Liver (tissue), 8 donors: ENCODE measurements at regions not wholly inside any gene's neighbourhood (a gene's known extent, or its start where the extent isn't known, plus 50 kb on each side); places are given as distances from the start of the nearest gene placed in this dataset.

Experiments used
- DNase-seq: peaks from one replicate; pipeline ENCODE4 v3.0.0-alpha.2; 2017; ENCODE audit warnings: low spot score
- H3K27ac ChIP-seq, 2 donors: one replicate each; pipeline ENCODE4 v1.7.0; 2013; ENCODE audit warnings: inconsistent platforms in 2 of 2, low read length in 2 of 2, control low read depth in 1 of 2, low read depth in 1 of 2, mild to moderate bottlenecking in 1 of 2
- H3K27me3 ChIP-seq, 4 donors: one replicate each; pipeline versions ENCODE4 v1.6.1 to v1.7.0; 2013; ENCODE audit warnings: low read length in 3 of 4, inconsistent platforms in 1 of 4, mild to moderate bottlenecking in 1 of 4, moderate library complexity in 1 of 4; ENCODE audit not compliant: control insufficient read depth in 4 of 4, insufficient read depth in 4 of 4
- H3K36me3 ChIP-seq, 4 donors: one replicate each; pipeline versions ENCODE4 v1.6.1 to v1.7.0; 2013; ENCODE audit warnings: low read length in 3 of 4, mild to moderate bottlenecking in 3 of 4, low read depth in 1 of 4, moderate library complexity in 1 of 4; ENCODE audit not compliant: control insufficient read depth in 4 of 4, insufficient read depth in 3 of 4
- H3K4me1 ChIP-seq, 4 donors: one replicate each; pipeline versions ENCODE4 v1.6.1 to v1.7.0; 2013; ENCODE audit warnings: low read length in 3 of 4, mild to moderate bottlenecking in 3 of 4, moderate library complexity in 1 of 4; ENCODE audit not compliant: control insufficient read depth in 4 of 4, insufficient read depth in 4 of 4
- H3K4me3 ChIP-seq, 3 donors: one replicate each; pipeline versions ENCODE4 v1.6.1 to v1.7.0; 2013; ENCODE audit warnings: low read length in 3 of 3, control low read depth in 1 of 3, low read depth in 1 of 3, mild to moderate bottlenecking in 1 of 3
- H3K9ac ChIP-seq, 2 donors: one replicate each; pipeline ENCODE4 v1.7.0; 2013; ENCODE audit warnings: low read length in 2 of 2, mild to moderate bottlenecking in 2 of 2, moderate library complexity in 2 of 2, control low read depth in 1 of 2, low read depth in 1 of 2
- H3K9me3 ChIP-seq, 4 donors: one replicate each; pipeline versions ENCODE4 v1.6.1 to v1.7.0; 2013; ENCODE audit warnings: low read length in 3 of 4; ENCODE audit not compliant: control insufficient read depth in 4 of 4
- ATF3 ChIP-seq: IDR thresholded peaks from 2 replicates; pipeline ENCODE4 v1.6.1; 2016; ENCODE audit warnings: antibody characterized with exemption
- EGR1 ChIP-seq, 2 donors: IDR thresholded peaks; 2 replicates each; pipeline ENCODE4 v1.6.1; 2016 to 2018; ENCODE audit warnings: antibody characterized with exemption in 2 of 2, low read depth in 2 of 2
- FOXA1 ChIP-seq: IDR thresholded peaks from 2 replicates; pipeline ENCODE4 v1.6.1; 2016; ENCODE audit warnings: antibody characterized with exemption
- FOXA2 ChIP-seq: IDR thresholded peaks from 2 replicates; pipeline ENCODE4 v1.6.1; 2016; ENCODE audit warnings: antibody characterized with exemption
- GABPA ChIP-seq, 2 donors: IDR thresholded peaks in 1 of 2; conservative IDR thresholded peaks in 1 of 2; 2 replicates each; pipeline ENCODE4 v1.6.1; 2016; ENCODE audit warnings: antibody characterized with exemption in 2 of 2, mild to moderate bottlenecking in 1 of 2, moderate library complexity in 1 of 2
- HNF4A ChIP-seq, 2 donors: conservative IDR thresholded peaks; 2 replicates each; pipeline ENCODE4 v1.6.1; 2016; ENCODE audit warnings: antibody characterized with exemption in 2 of 2, mild to moderate bottlenecking in 2 of 2
- HNF4G ChIP-seq: IDR thresholded peaks from 2 replicates; pipeline ENCODE4 v1.6.1; 2016; ENCODE audit warnings: antibody characterized with exemption
- JUND ChIP-seq, 2 donors: IDR thresholded peaks; 2 replicates each; pipeline ENCODE4 v1.6.1; 2016; ENCODE audit warnings: antibody characterized with exemption in 2 of 2
- NR2F2 ChIP-seq: IDR thresholded peaks from 2 replicates; pipeline ENCODE4 v1.6.1; 2016; ENCODE audit warnings: antibody characterized with exemption
- RAD21 ChIP-seq, 2 donors: IDR thresholded peaks; 2 replicates each; pipeline ENCODE4 v1.6.1; 2016; ENCODE audit warnings: antibody characterized with exemption in 2 of 2, mild to moderate bottlenecking in 2 of 2
- RXRA ChIP-seq, 2 donors: IDR thresholded peaks; 2 replicates each; pipeline ENCODE4 v1.6.1; 2017 to 2018; ENCODE audit warnings: antibody characterized with exemption in 2 of 2, mild to moderate bottlenecking in 1 of 2
- SP1 ChIP-seq: IDR thresholded peaks from 2 replicates; pipeline ENCODE4 v1.6.1; 2018; ENCODE audit warnings: antibody characterized with exemption, mild to moderate bottlenecking
- TAF1 ChIP-seq: conservative IDR thresholded peaks from 2 replicates; pipeline ENCODE4 v1.6.1; 2016; ENCODE audit warnings: antibody characterized with exemption, mild to moderate bottlenecking
- YY1 ChIP-seq: IDR thresholded peaks from 2 replicates; pipeline ENCODE4 v1.6.1; 2016; ENCODE audit warnings: antibody characterized with exemption, mild to moderate bottlenecking
- ZBTB33 ChIP-seq: IDR thresholded peaks from 2 replicates; pipeline ENCODE4 v1.6.1; 2016; ENCODE audit warnings: antibody characterized with exemption
- WGBS: extraction: QIAGEN DNeasy Blood & Tissue Kit; methylation state at CpG from one replicate; pipeline ENCODE4 v1.1.7; 2013; 5-methylcytosine and 5-hydroxymethylcytosine counted together
- TF ChIP-seq, protein P1 (sequence below): fragments of 150-350 bp; IDR thresholded peaks from 2 replicates; pipeline ENCODE4 v1.5.1; 2017; ENCODE audit warnings: improper control_type of control experiment, low read depth, low read length; ENCODE audit not compliant: missing input control
- TF ChIP-seq, protein P2 (sequence below): IDR thresholded peaks from 2 replicates; pipeline ENCODE4 v1.6.1; 2016; ENCODE audit warnings: antibody characterized with exemption
- TF ChIP-seq, protein P3 (sequence below): IDR thresholded peaks from 2 replicates; pipeline ENCODE4 v1.6.1; 2016; ENCODE audit warnings: antibody characterized with exemption, mild to moderate bottlenecking
- donor health status: healthy.
- donor health status: healthy.
- donor health status: healthy.
- donor health status: healthy.
- donor health status: healthy.

GRCh38 chr18:25561918-25562317 lies 210.0 kb upstream of the ZNF521 start:
- Histone ChIP-seq H3K4me1 (no peaks in the 10 kb centered on the region), H3K4me3 (no peak overlapping the region), H3K9ac (no peak overlapping the region), H3K9me3 (no peaks in the 10 kb centered on the region), H3K27me3 (no peaks in the 10 kb centered on the region), H3K27ac (no peak overlapping the region), H3K36me3 (no peaks in the 10 kb centered on the region)
- TF ChIP-seq YY1 = no peak
- TF ChIP-seq GABPA (IDR thresholded peaks at IDR 0.05 in 1 of 2, conservative IDR thresholded peaks at IDR 0.05 in 1 of 2) = no peak
- no peak for TF ChIP-seq JUND (IDR thresholded peaks at IDR 0.05)
- TF ChIP-seq, protein P1, sequence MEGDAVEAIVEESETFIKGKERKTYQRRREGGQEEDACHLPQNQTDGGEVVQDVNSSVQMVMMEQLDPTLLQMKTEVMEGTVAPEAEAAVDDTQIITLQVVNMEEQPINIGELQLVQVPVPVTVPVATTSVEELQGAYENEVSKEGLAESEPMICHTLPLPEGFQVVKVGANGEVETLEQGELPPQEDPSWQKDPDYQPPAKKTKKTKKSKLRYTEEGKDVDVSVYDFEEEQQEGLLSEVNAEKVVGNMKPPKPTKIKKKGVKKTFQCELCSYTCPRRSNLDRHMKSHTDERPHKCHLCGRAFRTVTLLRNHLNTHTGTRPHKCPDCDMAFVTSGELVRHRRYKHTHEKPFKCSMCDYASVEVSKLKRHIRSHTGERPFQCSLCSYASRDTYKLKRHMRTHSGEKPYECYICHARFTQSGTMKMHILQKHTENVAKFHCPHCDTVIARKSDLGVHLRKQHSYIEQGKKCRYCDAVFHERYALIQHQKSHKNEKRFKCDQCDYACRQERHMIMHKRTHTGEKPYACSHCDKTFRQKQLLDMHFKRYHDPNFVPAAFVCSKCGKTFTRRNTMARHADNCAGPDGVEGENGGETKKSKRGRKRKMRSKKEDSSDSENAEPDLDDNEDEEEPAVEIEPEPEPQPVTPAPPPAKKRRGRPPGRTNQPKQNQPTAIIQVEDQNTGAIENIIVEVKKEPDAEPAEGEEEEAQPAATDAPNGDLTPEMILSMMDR = no peak
- TF ChIP-seq FOXA2 = no peak
- no peak for TF ChIP-seq ATF3
- TF ChIP-seq NR2F2 = no peak
- no peak for TF ChIP-seq TAF1
- no peak for TF ChIP-seq RAD21 (IDR thresholded peaks at IDR 0.05)
- TF ChIP-seq EGR1 (IDR thresholded peaks at IDR 0.05; ENCODE audit: low read depth in 2 of 2) = no peak
- TF ChIP-seq, protein P2, sequence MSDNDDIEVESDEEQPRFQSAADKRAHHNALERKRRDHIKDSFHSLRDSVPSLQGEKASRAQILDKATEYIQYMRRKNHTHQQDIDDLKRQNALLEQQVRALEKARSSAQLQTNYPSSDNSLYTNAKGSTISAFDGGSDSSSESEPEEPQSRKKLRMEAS = no peak
- no peak for TF ChIP-seq FOXA1
- TF ChIP-seq SP1 = no peak
- no peak for TF ChIP-seq HNF4G
- TF ChIP-seq HNF4A (conservative IDR thresholded peaks at IDR 0.05) = no peak
- no peak for TF ChIP-seq RXRA (IDR thresholded peaks at IDR 0.05)
- TF ChIP-seq, protein P3, sequence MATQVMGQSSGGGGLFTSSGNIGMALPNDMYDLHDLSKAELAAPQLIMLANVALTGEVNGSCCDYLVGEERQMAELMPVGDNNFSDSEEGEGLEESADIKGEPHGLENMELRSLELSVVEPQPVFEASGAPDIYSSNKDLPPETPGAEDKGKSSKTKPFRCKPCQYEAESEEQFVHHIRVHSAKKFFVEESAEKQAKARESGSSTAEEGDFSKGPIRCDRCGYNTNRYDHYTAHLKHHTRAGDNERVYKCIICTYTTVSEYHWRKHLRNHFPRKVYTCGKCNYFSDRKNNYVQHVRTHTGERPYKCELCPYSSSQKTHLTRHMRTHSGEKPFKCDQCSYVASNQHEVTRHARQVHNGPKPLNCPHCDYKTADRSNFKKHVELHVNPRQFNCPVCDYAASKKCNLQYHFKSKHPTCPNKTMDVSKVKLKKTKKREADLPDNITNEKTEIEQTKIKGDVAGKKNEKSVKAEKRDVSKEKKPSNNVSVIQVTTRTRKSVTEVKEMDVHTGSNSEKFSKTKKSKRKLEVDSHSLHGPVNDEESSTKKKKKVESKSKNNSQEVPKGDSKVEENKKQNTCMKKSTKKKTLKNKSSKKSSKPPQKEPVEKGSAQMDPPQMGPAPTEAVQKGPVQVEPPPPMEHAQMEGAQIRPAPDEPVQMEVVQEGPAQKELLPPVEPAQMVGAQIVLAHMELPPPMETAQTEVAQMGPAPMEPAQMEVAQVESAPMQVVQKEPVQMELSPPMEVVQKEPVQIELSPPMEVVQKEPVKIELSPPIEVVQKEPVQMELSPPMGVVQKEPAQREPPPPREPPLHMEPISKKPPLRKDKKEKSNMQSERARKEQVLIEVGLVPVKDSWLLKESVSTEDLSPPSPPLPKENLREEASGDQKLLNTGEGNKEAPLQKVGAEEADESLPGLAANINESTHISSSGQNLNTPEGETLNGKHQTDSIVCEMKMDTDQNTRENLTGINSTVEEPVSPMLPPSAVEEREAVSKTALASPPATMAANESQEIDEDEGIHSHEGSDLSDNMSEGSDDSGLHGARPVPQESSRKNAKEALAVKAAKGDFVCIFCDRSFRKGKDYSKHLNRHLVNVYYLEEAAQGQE = no peak
- TF ChIP-seq ZBTB33 = no peak
- no peak for DNase-seq
- 51% methylated on average over 6 of the region's 6 CpGs for WGBS

DNA sequence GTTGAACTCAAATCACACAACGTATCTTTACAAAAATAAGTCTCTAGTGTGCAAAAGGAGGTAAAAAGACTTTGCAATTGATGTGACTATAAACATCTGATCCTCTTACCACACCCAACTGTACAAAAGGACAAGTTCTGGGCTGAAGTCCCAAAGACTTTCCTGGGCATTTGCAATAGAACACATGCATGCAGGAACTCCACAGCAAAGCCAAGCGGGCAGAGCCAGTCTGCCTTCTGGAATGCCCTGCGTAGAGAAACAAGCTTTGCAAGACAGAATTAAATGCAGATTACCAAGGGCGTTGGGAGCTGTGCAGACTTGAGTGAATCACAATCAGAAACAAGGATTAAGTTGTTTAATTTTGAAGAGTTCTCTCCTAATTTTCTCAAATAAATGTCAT lies 208.4 kb upstream of the ZNF521 start:
- no peaks in the 10 kb centered on the region for H3K4me1 ChIP-seq
- no peak for TF ChIP-seq YY1
- TF ChIP-seq, protein P1 = no peak
- TF ChIP-seq, protein P2 = no peak
- H3K4me3 ChIP-seq = no peak overlapping the region
- H3K9ac ChIP-seq = no peak overlapping the region
- H3K36me3 ChIP-seq = no peaks in the 10 kb centered on the region
- no peaks in the 10 kb centered on the region for H3K27me3 ChIP-seq
- DNase-seq = no peak
- no peaks in the 10 kb centered on the region for H3K9me3 ChIP-seq
- WGBS = 62% methylated on average over 4 of the region's 4 CpGs
- no peak overlapping the region for H3K27ac ChIP-seq
